Body of pancreas (tissue), 4 donors: ENCODE measurements at regions not wholly inside any gene's neighbourhood (a gene's known extent, or its start where the extent isn't known, plus 50 kb on each side); places are given as distances from the start of the nearest gene placed in this dataset.

Experiments used
- POLR2A ChIP-seq, 3 donors: fragments of 450-650 bp; IDR thresholded peaks; one replicate each; pipeline ENCODE4 v1.6.1; 2016; ENCODE audit warnings: antibody characterized with exemption in 3 of 3, mild to moderate bottlenecking in 2 of 3
- TF ChIP-seq, protein P1 (sequence below), 7 experiments: fragments of 450-650 bp in 4 of 7; fragments of 200-600 bp in 3 of 7; sonication (generic) in 3 of 7; IDR thresholded peaks; one replicate each; pipeline ENCODE4 v1.5.1; 2016 to 2019; ENCODE audit warnings: antibody characterized with exemption in 7 of 7

- TF ChIP-seq, protein P1, sequence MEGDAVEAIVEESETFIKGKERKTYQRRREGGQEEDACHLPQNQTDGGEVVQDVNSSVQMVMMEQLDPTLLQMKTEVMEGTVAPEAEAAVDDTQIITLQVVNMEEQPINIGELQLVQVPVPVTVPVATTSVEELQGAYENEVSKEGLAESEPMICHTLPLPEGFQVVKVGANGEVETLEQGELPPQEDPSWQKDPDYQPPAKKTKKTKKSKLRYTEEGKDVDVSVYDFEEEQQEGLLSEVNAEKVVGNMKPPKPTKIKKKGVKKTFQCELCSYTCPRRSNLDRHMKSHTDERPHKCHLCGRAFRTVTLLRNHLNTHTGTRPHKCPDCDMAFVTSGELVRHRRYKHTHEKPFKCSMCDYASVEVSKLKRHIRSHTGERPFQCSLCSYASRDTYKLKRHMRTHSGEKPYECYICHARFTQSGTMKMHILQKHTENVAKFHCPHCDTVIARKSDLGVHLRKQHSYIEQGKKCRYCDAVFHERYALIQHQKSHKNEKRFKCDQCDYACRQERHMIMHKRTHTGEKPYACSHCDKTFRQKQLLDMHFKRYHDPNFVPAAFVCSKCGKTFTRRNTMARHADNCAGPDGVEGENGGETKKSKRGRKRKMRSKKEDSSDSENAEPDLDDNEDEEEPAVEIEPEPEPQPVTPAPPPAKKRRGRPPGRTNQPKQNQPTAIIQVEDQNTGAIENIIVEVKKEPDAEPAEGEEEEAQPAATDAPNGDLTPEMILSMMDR (IDR thresholded peaks at IDR 0.05), result no peak
- TF ChIP-seq POLR2A (IDR thresholded peaks at IDR 0.05), result no peak
These were observed 1507.1 kb upstream of the DEFB115 start for GRCh38 chr20:29750268-29750899.
